ENCODE measurements at regions not wholly inside any gene's neighbourhood (a gene's known extent, or its start where the extent isn't known, plus 50 kb on each side); places are given as distances from the start of the nearest gene placed in this dataset.

DNA sequence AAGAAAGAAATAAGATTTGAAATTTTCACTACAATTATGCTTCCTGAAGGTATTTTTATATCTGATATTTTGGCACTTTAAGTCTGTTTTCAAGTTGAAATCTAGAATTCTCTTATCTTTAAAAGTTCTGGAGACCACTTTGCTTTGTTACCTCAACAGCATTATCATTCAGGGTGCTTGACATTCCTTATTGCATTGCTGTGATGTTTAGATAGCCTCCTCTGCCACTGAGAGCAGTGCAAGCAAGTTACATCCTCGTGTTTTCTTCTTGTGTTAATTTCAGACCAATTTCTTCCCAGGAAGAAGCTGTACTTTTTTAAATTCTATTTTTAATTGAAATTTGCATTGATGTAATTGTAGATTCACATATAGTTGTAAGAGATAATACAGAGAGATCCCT is 333.9 kb upstream of the KIRREL3 start:
- TF ChIP-seq, protein P1, sequence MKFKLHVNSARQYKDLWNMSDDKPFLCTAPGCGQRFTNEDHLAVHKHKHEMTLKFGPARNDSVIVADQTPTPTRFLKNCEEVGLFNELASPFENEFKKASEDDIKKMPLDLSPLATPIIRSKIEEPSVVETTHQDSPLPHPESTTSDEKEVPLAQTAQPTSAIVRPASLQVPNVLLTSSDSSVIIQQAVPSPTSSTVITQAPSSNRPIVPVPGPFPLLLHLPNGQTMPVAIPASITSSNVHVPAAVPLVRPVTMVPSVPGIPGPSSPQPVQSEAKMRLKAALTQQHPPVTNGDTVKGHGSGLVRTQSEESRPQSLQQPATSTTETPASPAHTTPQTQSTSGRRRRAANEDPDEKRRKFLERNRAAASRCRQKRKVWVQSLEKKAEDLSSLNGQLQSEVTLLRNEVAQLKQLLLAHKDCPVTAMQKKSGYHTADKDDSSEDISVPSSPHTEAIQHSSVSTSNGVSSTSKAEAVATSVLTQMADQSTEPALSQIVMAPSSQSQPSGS (CRISPR knock-in tag; IDR thresholded peaks at IDR 0.05; ENCODE audit: borderline replicate concordance, low read depth) = no peak
- TF ChIP-seq, protein P2, sequence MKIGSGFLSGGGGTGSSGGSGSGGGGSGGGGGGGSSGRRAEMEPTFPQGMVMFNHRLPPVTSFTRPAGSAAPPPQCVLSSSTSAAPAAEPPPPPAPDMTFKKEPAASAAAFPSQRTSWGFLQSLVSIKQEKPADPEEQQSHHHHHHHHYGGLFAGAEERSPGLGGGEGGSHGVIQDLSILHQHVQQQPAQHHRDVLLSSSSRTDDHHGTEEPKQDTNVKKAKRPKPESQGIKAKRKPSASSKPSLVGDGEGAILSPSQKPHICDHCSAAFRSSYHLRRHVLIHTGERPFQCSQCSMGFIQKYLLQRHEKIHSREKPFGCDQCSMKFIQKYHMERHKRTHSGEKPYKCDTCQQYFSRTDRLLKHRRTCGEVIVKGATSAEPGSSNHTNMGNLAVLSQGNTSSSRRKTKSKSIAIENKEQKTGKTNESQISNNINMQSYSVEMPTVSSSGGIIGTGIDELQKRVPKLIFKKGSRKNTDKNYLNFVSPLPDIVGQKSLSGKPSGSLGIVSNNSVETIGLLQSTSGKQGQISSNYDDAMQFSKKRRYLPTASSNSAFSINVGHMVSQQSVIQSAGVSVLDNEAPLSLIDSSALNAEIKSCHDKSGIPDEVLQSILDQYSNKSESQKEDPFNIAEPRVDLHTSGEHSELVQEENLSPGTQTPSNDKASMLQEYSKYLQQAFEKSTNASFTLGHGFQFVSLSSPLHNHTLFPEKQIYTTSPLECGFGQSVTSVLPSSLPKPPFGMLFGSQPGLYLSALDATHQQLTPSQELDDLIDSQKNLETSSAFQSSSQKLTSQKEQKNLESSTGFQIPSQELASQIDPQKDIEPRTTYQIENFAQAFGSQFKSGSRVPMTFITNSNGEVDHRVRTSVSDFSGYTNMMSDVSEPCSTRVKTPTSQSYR (CRISPR knock-in tag; IDR thresholded peaks at IDR 0.05) = no peak
- TF ChIP-seq CREB1 (CRISPR knock-in tag; IDR thresholded peaks at IDR 0.05) (no peak), SP1 (CRISPR knock-in tag; conservative IDR thresholded peaks at IDR 0.05) (no peak)

Data from WTC11 (cell line).